HL-60 (cell line): ENCODE measurements at regions not wholly inside any gene's neighbourhood (a gene's known extent, or its start where the extent isn't known, plus 50 kb on each side); places are given as distances from the start of the nearest gene placed in this dataset.

ENCODE experiments used
- DNase-seq, 2 experiments: peaks; one replicate each; pipeline ENCODE4 v3.0.0-alpha.2; 2010 to 2020; ENCODE audit warnings: low read depth in 1 of 2, low spot score in 1 of 2
- H3K27ac ChIP-seq: fragments of 250-450 bp; sonication (Bioruptor Pico); replicated peaks from 2 replicates; pipeline ENCODE4 v1.5.1; 2020; ENCODE audit warnings: mild to moderate bottlenecking, moderate library complexity
- H3K27me3 ChIP-seq: fragments of 250-450 bp; sonication (Bioruptor Pico); 2 replicates; pipeline ENCODE4 v1.5.1; 2021; ENCODE audit warnings: mild to moderate bottlenecking, moderate library complexity; ENCODE audit not compliant: insufficient read depth, poor library complexity, severe bottlenecking
- H3K4me3 ChIP-seq: replicated peaks from 2 replicates; pipeline ENCODE4 v1.5.1; 2011; ENCODE audit warnings: mild to moderate bottlenecking, control low read depth, low read length; ENCODE audit not compliant: insufficient read depth
- CTCF ChIP-seq: IDR thresholded peaks from one replicate; pipeline ENCODE4 v1.5.1; 2011; ENCODE audit warnings: low read length, control low read depth, inconsistent platforms; ENCODE audit not compliant: insufficient read depth
- GABPA ChIP-seq: IDR thresholded peaks from 2 replicates; pipeline ENCODE4 v1.6.1; 2012; ENCODE audit warnings: low read depth
- POLR2AphosphoS5 ChIP-seq: IDR thresholded peaks from 2 replicates; pipeline ENCODE4 v1.6.1; 2012; ENCODE audit warnings: low read depth
- SPI1 ChIP-seq: IDR thresholded peaks from 2 replicates; pipeline ENCODE4 v1.6.1; 2012; ENCODE audit warnings: low read depth, mild to moderate bottlenecking, borderline replicate concordance
- TF ChIP-seq, protein P1 (sequence below): IDR thresholded peaks from 2 replicates; pipeline ENCODE4 v1.6.1; 2012; ENCODE audit warnings: low read depth; ENCODE audit not compliant: insufficient replicate concordance

GRCh38 chr12:88342251-88342806 is 200.2 kb downstream of the TMTC3 start:
- H3K27me3 ChIP-seq: no peaks in the 10 kb centered on the region
- no peak for DNase-seq
- no peak overlapping the region for H3K4me3 ChIP-seq
- H3K27ac ChIP-seq: no peak overlapping the region
- TF ChIP-seq GABPA (no peak), CTCF (no peak), SPI1 (no peak), POLR2AphosphoS5 (no peak)
- TF ChIP-seq, protein P1, sequence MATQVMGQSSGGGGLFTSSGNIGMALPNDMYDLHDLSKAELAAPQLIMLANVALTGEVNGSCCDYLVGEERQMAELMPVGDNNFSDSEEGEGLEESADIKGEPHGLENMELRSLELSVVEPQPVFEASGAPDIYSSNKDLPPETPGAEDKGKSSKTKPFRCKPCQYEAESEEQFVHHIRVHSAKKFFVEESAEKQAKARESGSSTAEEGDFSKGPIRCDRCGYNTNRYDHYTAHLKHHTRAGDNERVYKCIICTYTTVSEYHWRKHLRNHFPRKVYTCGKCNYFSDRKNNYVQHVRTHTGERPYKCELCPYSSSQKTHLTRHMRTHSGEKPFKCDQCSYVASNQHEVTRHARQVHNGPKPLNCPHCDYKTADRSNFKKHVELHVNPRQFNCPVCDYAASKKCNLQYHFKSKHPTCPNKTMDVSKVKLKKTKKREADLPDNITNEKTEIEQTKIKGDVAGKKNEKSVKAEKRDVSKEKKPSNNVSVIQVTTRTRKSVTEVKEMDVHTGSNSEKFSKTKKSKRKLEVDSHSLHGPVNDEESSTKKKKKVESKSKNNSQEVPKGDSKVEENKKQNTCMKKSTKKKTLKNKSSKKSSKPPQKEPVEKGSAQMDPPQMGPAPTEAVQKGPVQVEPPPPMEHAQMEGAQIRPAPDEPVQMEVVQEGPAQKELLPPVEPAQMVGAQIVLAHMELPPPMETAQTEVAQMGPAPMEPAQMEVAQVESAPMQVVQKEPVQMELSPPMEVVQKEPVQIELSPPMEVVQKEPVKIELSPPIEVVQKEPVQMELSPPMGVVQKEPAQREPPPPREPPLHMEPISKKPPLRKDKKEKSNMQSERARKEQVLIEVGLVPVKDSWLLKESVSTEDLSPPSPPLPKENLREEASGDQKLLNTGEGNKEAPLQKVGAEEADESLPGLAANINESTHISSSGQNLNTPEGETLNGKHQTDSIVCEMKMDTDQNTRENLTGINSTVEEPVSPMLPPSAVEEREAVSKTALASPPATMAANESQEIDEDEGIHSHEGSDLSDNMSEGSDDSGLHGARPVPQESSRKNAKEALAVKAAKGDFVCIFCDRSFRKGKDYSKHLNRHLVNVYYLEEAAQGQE: no peak

DNA sequence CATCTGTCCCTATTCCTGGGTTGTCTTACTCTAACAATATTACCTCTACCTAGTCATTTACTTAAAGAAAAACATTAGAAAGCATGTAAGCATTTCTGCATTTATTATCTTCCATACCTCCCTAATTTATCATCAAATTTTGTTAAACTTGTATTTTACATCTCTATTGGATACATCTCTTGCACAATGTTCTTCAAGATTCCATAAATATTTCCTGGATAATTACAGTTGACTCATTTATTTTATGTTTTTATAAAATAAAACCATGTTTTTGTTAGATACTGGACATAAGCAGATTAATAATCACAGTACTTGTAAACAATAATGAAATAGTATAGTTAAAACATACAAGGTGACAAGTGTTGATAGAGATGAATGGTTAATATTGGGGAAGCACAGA is 209.0 kb downstream of the TMTC3 start:
- H3K27ac ChIP-seq: no peak overlapping the region
- TF ChIP-seq, protein P1: no peak
- TF ChIP-seq SPI1 (no peak), POLR2AphosphoS5 (no peak), GABPA (no peak), CTCF (no peak)

GRCh38 chr12:88354691-88355090 is 212.6 kb downstream of the TMTC3 start:
- no peak for TF ChIP-seq CTCF
- no peak for TF ChIP-seq POLR2AphosphoS5
- TF ChIP-seq, protein P1: no peak
- no peak for TF ChIP-seq SPI1
- no peak for TF ChIP-seq GABPA
- DNase-seq: no peak
- Histone ChIP-seq H3K27ac (no peak overlapping the region), H3K4me3 (no peak overlapping the region), H3K27me3 (no peaks in the 10 kb centered on the region)

More for the DNA sequence above, 209.0 kb downstream of the TMTC3 start:
- Histone ChIP-seq H3K27me3 (no peaks in the 10 kb centered on the region), H3K4me3 (no peak overlapping the region)
- DNase-seq: no peak
